Esophagus muscularis mucosa (tissue), 4 donors: ENCODE measurements at regions not wholly inside any gene's neighbourhood (a gene's known extent, or its start where the extent isn't known, plus 50 kb on each side); places are given as distances from the start of the nearest gene placed in this dataset.

ENCODE experiments used
- EP300 ChIP-seq: sonication (generic); formaldehyde crosslinking; IDR thresholded peaks from one replicate; pipeline ENCODE4 v1.6.1; 2017; ENCODE audit warnings: antibody characterized with exemption
- POLR2AphosphoS5 ChIP-seq, 2 donors: sonication (generic); formaldehyde crosslinking; IDR thresholded peaks; one replicate each; pipeline ENCODE4 v1.6.1; 2017; ENCODE audit warnings: antibody characterized with exemption in 2 of 2
- TF ChIP-seq, protein P1 (sequence below), 3 experiments: fragments of 200-600 bp in 2 of 3; fragments of 450-650 bp in 1 of 3; sonication (generic) in 2 of 3; IDR thresholded peaks; one replicate each; pipeline ENCODE4 v1.5.1; 2017 to 2019; ENCODE audit warnings: antibody characterized with exemption in 3 of 3, mild to moderate bottlenecking in 2 of 3, moderate library complexity in 1 of 3

DNA sequence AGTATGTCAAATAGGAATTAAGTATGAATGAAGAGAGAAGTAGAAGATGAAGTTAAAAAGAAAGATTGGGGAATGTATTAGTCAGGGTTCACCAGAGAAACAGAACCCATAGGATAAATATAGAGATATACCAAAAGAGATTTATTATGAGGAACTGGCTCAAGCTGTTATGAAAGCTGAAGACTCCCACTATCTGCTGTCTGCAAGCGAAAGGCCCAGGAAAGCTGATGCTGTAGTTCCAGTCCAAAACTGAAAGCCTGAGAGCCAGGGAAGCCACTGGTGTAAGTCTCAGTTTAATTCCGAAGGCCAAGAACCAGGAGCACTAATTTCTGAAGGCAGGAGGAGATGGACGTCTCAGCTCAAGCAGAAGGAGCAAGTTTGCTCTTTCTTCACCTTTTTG is 200.9 kb upstream of the FN1 start:
- TF ChIP-seq, protein P1, sequence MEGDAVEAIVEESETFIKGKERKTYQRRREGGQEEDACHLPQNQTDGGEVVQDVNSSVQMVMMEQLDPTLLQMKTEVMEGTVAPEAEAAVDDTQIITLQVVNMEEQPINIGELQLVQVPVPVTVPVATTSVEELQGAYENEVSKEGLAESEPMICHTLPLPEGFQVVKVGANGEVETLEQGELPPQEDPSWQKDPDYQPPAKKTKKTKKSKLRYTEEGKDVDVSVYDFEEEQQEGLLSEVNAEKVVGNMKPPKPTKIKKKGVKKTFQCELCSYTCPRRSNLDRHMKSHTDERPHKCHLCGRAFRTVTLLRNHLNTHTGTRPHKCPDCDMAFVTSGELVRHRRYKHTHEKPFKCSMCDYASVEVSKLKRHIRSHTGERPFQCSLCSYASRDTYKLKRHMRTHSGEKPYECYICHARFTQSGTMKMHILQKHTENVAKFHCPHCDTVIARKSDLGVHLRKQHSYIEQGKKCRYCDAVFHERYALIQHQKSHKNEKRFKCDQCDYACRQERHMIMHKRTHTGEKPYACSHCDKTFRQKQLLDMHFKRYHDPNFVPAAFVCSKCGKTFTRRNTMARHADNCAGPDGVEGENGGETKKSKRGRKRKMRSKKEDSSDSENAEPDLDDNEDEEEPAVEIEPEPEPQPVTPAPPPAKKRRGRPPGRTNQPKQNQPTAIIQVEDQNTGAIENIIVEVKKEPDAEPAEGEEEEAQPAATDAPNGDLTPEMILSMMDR (IDR thresholded peaks at IDR 0.05) = no peak
- TF ChIP-seq POLR2AphosphoS5 (IDR thresholded peaks at IDR 0.05) = no peak
- TF ChIP-seq EP300 = no peak
